ENCODE measurements at regions not wholly inside any gene's neighbourhood (a gene's known extent, or its start where the extent isn't known, plus 50 kb on each side); places are given as distances from the start of the nearest gene placed in this dataset.

DNA sequence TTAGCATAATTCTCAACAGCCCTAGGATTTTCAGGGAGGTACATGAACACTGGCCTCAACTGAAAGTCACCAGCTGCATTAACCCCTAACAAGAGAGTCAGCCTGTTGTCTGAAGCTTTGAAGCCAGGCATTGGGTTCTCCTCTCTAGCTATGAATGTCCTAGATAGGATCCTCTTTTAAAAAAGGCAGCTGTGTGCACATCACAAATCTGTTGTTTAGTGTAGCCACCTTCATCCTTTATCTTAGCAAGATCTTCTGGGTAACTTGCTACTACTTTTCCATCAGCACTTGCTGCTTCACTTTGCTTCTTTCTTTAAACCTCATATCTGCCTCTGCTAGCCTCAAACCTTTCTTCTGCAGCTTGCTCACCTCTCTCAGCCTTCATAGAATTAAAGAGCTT is 1692.1 kb downstream of the EFNB2 start:
- no peaks in the 10 kb centered on the region for H3K36me3 ChIP-seq
- H3K9me3 ChIP-seq (ENCODE audit: low read depth), result no peaks in the 10 kb centered on the region
- DNase-seq (ENCODE audit: low read depth in 1 of 2, low spot score in 1 of 2), result no peak
- TF ChIP-seq, protein P1, sequence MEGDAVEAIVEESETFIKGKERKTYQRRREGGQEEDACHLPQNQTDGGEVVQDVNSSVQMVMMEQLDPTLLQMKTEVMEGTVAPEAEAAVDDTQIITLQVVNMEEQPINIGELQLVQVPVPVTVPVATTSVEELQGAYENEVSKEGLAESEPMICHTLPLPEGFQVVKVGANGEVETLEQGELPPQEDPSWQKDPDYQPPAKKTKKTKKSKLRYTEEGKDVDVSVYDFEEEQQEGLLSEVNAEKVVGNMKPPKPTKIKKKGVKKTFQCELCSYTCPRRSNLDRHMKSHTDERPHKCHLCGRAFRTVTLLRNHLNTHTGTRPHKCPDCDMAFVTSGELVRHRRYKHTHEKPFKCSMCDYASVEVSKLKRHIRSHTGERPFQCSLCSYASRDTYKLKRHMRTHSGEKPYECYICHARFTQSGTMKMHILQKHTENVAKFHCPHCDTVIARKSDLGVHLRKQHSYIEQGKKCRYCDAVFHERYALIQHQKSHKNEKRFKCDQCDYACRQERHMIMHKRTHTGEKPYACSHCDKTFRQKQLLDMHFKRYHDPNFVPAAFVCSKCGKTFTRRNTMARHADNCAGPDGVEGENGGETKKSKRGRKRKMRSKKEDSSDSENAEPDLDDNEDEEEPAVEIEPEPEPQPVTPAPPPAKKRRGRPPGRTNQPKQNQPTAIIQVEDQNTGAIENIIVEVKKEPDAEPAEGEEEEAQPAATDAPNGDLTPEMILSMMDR (IDR thresholded peaks at IDR 0.05; ENCODE audit: low read depth, low read length), result no peak
- peaks cover 5% of the 10 kb centered on the region for H3K4me1 ChIP-seq (ENCODE audit: low read depth)
- H3K27ac ChIP-seq, result no peak overlapping the region
- no peaks in the 10 kb centered on the region for H3K27me3 ChIP-seq
- H3K4me3 ChIP-seq, result no peak overlapping the region

DNA sequence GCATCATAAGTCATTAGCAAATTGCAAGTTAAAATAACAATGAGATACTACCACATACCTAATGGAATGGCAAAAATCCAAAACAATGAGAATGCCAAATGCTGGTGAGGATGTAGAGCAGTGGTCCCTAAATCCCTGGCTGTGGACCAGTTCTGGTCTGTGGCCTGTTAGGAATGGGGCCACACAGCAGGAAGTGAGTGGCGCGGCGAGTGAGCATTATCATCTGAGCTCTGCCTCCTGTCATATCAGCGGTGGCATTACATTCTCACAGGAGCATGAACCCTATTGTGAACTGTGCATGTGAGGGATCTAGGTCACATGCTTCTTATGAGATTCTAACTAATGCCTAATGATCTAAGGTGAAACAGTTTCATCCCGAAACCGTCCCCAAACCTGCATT is 1694.4 kb downstream of the EFNB2 start:
- Histone ChIP-seq H3K27ac (no peak overlapping the region), H3K27me3 (no peaks in the 10 kb centered on the region), H3K4me1 (ENCODE audit: low read depth) (no peaks in the 10 kb centered on the region), H3K4me3 (no peak overlapping the region), H3K9me3 (ENCODE audit: low read depth) (no peaks in the 10 kb centered on the region), H3K36me3 (no peaks in the 10 kb centered on the region)
- TF ChIP-seq, protein P1 (IDR thresholded peaks at IDR 0.05; ENCODE audit: low read depth, low read length), result no peak
- DNase-seq (ENCODE audit: low read depth in 1 of 2, low spot score in 1 of 2), result no peak

DNA sequence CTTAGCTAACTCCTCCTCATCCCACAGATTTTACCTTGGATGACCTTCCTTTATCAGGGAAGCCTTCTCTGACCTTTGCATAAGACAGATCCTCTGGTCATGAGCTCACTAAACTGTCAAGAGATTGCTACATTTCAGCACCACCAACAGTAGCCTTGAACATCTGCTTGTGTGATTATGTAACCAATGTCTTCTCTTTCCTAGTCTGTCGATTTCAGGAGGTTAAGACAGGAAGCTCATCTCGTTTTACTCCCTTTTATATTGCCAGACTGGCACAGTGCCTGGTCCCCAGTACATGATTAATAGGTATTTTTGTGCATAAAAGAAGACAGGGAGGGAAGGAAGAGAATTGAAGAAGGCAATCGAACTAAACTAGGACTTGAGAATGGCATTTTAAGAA is 1697.7 kb downstream of the EFNB2 start:
- H3K36me3 ChIP-seq, result no peaks in the 10 kb centered on the region
- no peak overlapping the region for H3K27ac ChIP-seq
- no peaks in the 10 kb centered on the region for H3K9me3 ChIP-seq (ENCODE audit: low read depth)
- H3K4me1 ChIP-seq (ENCODE audit: low read depth), result no peaks in the 10 kb centered on the region
- TF ChIP-seq, protein P1 (IDR thresholded peaks at IDR 0.05; ENCODE audit: low read depth, low read length), result no peak
- H3K4me3 ChIP-seq, result no peak overlapping the region
- H3K27me3 ChIP-seq, result no peaks in the 10 kb centered on the region
- DNase-seq (ENCODE audit: low read depth in 1 of 2, low spot score in 1 of 2), result no peak

DNA sequence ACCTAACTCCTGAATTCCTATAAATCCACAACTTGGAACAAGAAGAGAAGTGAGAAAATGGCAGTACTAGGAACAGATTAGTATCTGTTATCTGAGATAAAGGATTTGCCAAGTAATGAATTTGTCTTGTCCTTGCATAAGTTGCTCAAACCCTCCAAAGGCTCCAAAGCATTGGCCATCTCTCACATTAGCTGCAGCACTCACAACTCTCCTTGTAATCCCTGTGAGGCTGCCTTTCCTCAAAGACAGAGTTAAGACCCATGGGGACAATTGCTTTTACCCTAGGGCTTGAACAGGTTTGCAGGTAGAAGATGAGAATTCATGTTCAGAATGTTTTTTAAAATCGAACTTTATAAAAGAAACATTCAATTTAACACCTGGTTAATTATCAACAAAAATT is 1702.2 kb downstream of the EFNB2 start:
- H3K4me1 ChIP-seq (ENCODE audit: low read depth), result no peaks in the 10 kb centered on the region
- H3K27ac ChIP-seq, result no peak overlapping the region
- TF ChIP-seq, protein P1 (IDR thresholded peaks at IDR 0.05; ENCODE audit: low read depth, low read length), result no peak
- no peak overlapping the region for H3K4me3 ChIP-seq
- no peak for DNase-seq (ENCODE audit: low read depth in 1 of 2, low spot score in 1 of 2)
- no peaks in the 10 kb centered on the region for H3K27me3 ChIP-seq
- H3K9me3 ChIP-seq (ENCODE audit: low read depth), result no peaks in the 10 kb centered on the region
- H3K36me3 ChIP-seq, result no peaks in the 10 kb centered on the region

DNA sequence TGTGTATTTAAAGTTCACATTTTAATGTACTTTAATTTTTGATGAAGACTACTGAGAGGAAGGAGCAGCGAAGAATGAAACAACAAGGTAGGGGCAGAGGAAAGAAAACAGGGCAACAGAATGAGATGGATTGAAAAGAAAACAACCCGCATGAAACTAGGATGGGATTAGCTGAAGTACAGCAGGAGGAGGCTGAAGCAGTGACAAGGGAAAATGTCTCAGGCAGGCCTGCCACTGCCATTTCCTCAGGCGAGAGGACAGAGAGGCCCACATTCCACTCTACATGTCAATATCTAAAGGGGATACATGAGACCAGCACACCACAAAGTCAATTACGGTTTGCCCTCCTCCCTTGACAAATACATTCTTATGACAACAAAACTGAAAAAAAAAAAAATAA is 1703.2 kb downstream of the EFNB2 start:
- peak in 1 of 2 donors; percentile 10 for DNase-seq (ENCODE audit: low read depth in 1 of 2, low spot score in 1 of 2)
- no peaks in the 10 kb centered on the region for H3K9me3 ChIP-seq (ENCODE audit: low read depth)
- H3K4me1 ChIP-seq (ENCODE audit: low read depth), result no peaks in the 10 kb centered on the region
- H3K27ac ChIP-seq, result no peak overlapping the region
- TF ChIP-seq, protein P1 (IDR thresholded peaks at IDR 0.05; ENCODE audit: low read depth, low read length), result no peak
- H3K4me3 ChIP-seq, result no peak overlapping the region
- H3K36me3 ChIP-seq, result no peaks in the 10 kb centered on the region
- H3K27me3 ChIP-seq, result no peaks in the 10 kb centered on the region

DNA sequence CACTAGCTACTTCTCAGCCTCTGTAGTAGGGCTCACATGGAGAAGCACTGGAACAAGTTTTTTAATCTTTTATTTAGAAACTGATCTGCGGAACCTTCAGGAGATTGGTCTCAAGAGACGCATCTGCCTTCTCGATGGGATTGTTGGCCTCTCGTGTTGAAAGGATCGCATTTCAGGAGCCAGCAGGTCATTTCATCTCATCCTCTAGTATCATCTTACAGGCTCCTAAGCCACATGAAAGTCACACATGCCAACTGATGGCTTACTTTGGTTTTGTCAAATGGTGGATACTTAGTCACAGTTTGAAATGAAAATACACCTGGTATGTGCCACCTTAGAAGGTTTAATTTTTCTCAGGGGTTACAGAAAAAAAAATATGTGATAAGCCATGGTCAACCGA is 1703.6 kb downstream of the EFNB2 start:
- Histone ChIP-seq H3K36me3 (no peaks in the 10 kb centered on the region), H3K9me3 (ENCODE audit: low read depth) (no peaks in the 10 kb centered on the region), H3K27ac (no peak overlapping the region), H3K27me3 (no peaks in the 10 kb centered on the region), H3K4me1 (ENCODE audit: low read depth) (no peaks in the 10 kb centered on the region), H3K4me3 (no peak overlapping the region)
- DNase-seq (ENCODE audit: low read depth in 1 of 2, low spot score in 1 of 2), result no peak
- TF ChIP-seq, protein P1 (IDR thresholded peaks at IDR 0.05; ENCODE audit: low read depth, low read length), result no peak

Data from cardiac muscle cell (in vitro differentiated cells and primary cell).